ENCODE measurements at regions not wholly inside any gene's neighbourhood (a gene's known extent, or its start where the extent isn't known, plus 50 kb on each side); places are given as distances from the start of the nearest gene placed in this dataset.

DNA sequence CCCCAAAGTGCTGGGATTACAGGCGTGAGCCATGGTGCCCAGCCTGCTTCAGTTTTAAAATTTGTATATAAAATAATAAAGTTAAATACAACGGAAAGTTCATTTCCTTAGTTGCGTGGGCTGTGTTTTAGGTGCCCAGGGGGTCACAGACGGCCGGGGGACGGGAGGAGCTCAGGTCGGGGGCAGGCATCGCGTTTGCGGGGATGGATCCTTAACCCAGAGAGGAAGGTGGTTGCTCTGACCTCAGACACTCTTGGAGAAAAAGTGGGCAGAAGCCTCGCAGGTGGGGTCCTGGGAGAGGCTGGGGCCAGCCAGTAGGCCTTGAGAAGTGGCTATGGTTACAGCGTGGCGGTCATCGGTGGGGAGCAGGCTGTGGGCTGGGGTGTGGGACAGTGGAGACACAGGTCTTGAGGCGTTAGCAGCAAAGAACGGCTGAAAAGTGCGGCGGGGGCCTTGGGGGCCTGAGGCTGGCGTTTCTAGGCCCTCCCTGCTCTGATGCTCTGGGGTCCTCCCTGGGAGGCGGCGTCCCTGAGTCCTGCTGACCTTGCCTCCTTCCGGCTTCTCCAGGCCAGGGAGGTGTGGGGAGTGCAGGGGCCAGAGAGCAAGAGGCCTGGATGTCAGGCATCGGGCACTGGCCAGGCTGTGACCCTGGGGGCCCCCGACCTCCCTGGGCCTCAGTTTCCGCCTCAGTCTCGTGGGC is 54.4 kb downstream of the UNCX start:
- TF ChIP-seq, protein P1, sequence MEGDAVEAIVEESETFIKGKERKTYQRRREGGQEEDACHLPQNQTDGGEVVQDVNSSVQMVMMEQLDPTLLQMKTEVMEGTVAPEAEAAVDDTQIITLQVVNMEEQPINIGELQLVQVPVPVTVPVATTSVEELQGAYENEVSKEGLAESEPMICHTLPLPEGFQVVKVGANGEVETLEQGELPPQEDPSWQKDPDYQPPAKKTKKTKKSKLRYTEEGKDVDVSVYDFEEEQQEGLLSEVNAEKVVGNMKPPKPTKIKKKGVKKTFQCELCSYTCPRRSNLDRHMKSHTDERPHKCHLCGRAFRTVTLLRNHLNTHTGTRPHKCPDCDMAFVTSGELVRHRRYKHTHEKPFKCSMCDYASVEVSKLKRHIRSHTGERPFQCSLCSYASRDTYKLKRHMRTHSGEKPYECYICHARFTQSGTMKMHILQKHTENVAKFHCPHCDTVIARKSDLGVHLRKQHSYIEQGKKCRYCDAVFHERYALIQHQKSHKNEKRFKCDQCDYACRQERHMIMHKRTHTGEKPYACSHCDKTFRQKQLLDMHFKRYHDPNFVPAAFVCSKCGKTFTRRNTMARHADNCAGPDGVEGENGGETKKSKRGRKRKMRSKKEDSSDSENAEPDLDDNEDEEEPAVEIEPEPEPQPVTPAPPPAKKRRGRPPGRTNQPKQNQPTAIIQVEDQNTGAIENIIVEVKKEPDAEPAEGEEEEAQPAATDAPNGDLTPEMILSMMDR (IDR thresholded peaks at IDR 0.05), result no peak
- no peak for TF ChIP-seq POLR2A (IDR thresholded peaks at IDR 0.05)
- no peak for TF ChIP-seq EP300 (IDR thresholded peaks at IDR 0.05)
- no peak for TF ChIP-seq POLR2AphosphoS5 (IDR thresholded peaks at IDR 0.05)
